ENCODE measurements at regions not wholly inside any gene's neighbourhood (a gene's known extent, or its start where the extent isn't known, plus 50 kb on each side); places are given as distances from the start of the nearest gene placed in this dataset.
A peak's percentile ranks its signal among the peaks of the same experiment; 100 is the strongest.

GRCh38 chr2:103942199-103942598, 911.7 kb upstream of the POU3F3 start:
- no peak for DNase-seq (ENCODE audit: low read depth)

- no peak for DNase-seq (ENCODE audit: low read depth)
Measured at GRCh38 chr2:103945083-103945482, 908.8 kb upstream of the POU3F3 start.

GRCh38 chr2:103959174-103960128, 894.5 kb upstream of the POU3F3 start:
- peak; percentile 1 for DNase-seq (ENCODE audit: low read depth)

- DNase-seq (ENCODE audit: low read depth): no peak
Measured at GRCh38 chr2:103960129-103960513, 893.8 kb upstream of the POU3F3 start.

- DNase-seq (ENCODE audit: low read depth): no peak
Measured at GRCh38 chr2:103960951-103961350, 893.0 kb upstream of the POU3F3 start.

- no peak for DNase-seq (ENCODE audit: low read depth)
Measured at GRCh38 chr2:103961862-103962261, 892.1 kb upstream of the POU3F3 start.

- DNase-seq (ENCODE audit: low read depth): no peak
Measured at GRCh38 chr2:103962670-103963069, 891.2 kb upstream of the POU3F3 start.

GRCh38 chr2:103963146-103963725, 890.7 kb upstream of the POU3F3 start:
- DNase-seq (ENCODE audit: low read depth): no peak

- DNase-seq (ENCODE audit: low read depth): no peak
Measured at GRCh38 chr2:103977241-103977640, 876.7 kb upstream of the POU3F3 start.

- no peak for DNase-seq (ENCODE audit: low read depth)
Measured at GRCh38 chr2:103977668-103978067, 876.2 kb upstream of the POU3F3 start.

GRCh38 chr2:103980401-103980800, 873.5 kb upstream of the POU3F3 start:
- DNase-seq (ENCODE audit: low read depth): no peak

GRCh38 chr2:103982691-103983090, 871.2 kb upstream of the POU3F3 start:
- no peak for DNase-seq (ENCODE audit: low read depth)

GRCh38 chr2:103986001-103986400, 867.9 kb upstream of the POU3F3 start:
- DNase-seq (ENCODE audit: low read depth): no peak

GRCh38 chr2:103991591-103991990, 862.3 kb upstream of the POU3F3 start:
- no peak for DNase-seq (ENCODE audit: low read depth)

- no peak for DNase-seq (ENCODE audit: low read depth)
Measured at GRCh38 chr2:104004821-104005220, 849.1 kb upstream of the POU3F3 start.

- DNase-seq (ENCODE audit: low read depth): no peak
Measured at GRCh38 chr2:104016801-104017200, 837.1 kb upstream of the POU3F3 start.

- no peak for DNase-seq (ENCODE audit: low read depth)
Measured at GRCh38 chr2:104023306-104023705, 830.6 kb upstream of the POU3F3 start.

GRCh38 chr2:104023765-104024164, 830.1 kb upstream of the POU3F3 start:
- no peak for DNase-seq (ENCODE audit: low read depth)

- DNase-seq (ENCODE audit: low read depth): no peak
Measured at GRCh38 chr2:104025295-104025694, 828.6 kb upstream of the POU3F3 start.

GRCh38 chr2:104026725-104027124, 827.2 kb upstream of the POU3F3 start:
- no peak for DNase-seq (ENCODE audit: low read depth)

GRCh38 chr2:104027321-104027720, 826.6 kb upstream of the POU3F3 start:
- DNase-seq (ENCODE audit: low read depth): no peak

- DNase-seq (ENCODE audit: low read depth): no peak
Measured at GRCh38 chr2:104028061-104028460, 825.9 kb upstream of the POU3F3 start.

GRCh38 chr2:104033399-104033798, 820.5 kb upstream of the POU3F3 start:
- DNase-seq (ENCODE audit: low read depth): no peak
